ENCODE measurements at regions not wholly inside any gene's neighbourhood (a gene's known extent, or its start where the extent isn't known, plus 50 kb on each side); places are given as distances from the start of the nearest gene placed in this dataset.

DNA sequence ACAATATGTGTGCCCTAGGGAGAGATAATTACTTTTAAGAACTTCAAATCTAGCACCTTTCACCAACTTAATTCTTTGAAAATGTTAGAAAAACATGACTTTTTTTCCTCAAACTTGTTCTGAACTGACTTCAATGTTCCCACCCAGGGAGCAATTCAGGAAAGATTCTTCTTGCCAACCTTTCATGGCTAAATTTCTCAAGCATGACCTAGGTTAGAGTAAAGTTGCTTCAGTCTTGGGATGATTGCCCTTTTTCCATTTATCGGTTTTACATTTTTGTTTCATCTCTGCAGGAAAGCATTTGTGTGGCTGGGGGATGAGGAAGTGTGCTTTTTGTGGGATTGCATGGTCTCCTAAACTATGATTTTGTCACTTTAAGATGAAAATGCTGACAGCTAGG is 647.7 kb downstream of the LTN1 start:
- no peak for DNase-seq (ENCODE audit: low read depth)

DNA sequence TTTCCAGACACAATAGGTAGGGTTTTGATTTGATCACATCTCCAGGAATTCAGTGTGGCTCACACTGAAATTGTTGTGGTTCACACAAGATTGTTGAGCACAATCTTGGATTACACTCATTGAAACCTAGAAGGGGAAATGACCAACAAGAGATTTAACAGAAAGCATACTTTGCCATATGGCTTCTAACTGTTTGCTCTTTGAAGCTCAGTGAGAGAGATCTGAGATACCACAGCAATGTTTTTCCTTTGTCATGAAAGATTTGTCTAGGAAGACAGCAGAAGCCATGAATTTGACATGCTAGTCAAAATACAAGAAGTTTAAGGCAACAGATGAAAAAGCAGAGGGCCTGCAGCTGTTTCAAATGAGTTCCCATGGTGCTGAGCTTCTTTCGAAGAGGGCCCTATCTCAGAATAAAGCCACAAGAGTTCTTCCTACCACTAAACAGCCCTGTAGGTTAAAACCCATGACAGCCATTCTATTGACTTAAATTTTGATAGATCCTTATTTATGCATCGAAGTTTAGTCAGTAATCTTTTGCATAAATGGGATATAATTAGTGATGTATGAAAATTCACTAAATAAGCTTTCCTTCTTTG is 650.4 kb downstream of the LTN1 start:
- DNase-seq (ENCODE audit: low read depth), result no peak

DNA sequence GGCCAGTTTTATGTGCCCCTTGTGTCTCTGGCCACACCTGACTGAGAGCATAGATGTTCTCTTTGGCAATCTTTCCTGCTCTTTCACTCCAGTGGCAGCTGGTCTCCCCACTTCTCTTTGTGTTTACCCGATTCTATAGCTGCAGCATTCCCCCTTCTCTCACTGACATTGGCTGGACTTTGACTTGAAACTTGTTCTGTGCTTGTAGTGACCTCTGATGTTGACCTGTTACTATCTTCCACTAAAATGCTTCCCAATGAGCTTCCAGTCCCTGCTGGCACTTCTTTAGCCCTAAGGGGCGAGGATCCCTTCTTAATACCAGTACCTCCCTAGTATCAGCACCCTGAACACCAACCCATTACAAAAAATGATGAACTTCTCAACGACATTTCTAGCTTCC is 653.3 kb downstream of the LTN1 start:
- DNase-seq (ENCODE audit: low read depth), result no peak

DNA sequence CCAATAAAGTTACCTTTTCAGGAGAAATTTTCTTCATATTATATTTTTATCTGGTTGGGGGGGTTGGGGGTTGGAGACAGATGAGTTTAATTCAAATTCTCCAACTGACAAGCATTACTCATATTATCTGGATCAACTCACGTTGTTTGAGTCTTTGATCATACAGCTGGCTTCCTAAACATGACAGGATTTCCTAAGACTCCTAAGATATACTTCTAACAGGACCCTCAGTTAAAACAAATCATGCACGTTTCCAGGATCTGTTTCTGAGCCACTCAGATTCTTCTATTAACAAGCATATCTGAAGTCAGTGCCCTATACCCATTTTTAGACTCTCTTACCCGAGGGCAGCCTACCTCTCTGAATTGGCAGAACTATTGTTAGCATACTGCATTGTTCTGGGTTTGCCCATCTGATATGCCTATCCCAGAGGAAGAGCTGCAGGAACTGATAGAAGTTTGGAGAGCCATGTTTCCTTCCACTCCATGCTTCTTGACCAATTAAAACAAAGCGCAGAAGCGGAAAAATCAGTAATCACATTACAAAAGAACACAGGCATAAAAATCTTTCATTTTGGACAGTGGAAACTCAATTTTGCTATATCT is 653.9 kb downstream of the LTN1 start:
- DNase-seq (ENCODE audit: low read depth), result no peak

DNA sequence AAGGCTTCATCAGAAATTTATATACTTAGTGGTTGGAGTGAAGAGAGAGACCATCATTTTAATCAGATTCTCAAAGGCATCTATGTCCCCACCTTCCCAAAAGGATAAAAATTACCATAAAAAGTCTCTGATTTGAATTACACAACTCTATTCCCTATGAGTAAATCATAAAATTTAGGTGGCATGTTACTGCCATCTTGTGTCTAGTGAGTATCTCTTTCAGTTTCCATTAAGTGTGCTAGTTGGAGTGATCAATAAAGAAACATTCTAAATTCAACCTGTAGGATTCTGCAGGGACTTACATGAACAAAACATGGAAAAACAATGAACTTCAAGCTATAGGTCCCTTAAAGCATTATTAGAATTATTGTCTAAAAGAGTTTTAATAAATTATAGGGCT is 655.4 kb downstream of the LTN1 start:
- no peak for DNase-seq (ENCODE audit: low read depth)

DNA sequence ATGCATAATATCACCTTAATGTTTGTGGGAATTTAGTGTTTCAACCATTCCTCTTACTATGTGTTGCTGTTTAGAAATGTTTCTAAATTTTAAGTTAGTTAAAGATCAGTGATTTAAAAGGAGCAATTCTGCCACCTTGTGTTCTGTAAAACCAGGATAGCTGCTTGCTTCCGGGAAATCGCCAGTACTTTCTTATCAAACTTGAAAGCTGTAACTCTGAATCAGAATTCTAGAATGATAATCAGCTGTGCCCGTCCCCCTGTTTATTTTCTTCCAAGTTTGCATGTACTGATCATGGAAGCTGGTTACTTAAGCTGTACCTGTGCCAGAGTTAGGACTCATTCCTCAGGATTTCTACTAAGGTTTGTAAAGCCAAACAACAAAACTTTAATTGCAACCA is 656.4 kb downstream of the LTN1 start:
- DNase-seq (ENCODE audit: low read depth), result no peak

DNA sequence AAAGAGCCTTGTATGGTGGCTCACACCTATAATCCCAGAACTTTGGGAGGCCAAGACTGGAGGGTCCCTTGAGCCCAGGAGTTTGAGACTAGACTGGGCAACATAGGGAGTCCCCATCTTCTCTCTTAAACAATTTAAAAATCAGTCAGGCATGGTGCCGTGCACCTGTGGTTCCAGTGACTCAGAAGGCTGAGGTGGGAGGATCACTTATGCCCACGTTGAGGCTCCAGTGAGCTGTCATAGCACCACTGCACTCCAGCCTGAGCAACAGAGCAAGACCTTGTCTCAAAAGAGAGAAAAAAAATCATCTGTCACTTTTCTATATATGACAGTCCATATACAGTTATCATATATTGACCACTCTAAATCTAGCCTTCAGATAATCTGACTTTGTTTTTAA is 658.3 kb downstream of the LTN1 start:
- DNase-seq (ENCODE audit: low read depth), result no peak

DNA sequence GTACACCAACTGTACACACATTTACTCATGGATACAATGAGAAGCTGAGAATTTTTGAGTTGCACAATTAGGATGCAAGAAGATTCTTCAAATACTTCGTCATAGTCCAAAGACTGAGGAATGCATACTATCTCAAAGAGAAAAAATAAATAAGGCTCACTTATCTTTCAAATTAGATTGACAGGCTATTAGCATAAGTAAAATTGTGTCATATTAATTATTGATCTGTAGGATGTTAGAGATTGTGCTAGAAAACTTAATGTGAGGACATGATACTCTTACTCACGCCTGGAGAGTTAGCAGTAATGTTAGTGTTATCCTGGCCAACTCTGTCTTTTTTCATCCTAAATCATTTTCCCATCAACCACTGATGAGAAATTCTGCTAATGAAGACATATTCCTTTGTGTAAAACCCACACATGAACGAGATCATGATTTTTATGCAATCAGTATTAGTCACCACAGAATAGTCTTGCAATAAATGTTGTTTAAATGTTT is 659.0 kb downstream of the LTN1 start:
- no peak for DNase-seq (ENCODE audit: low read depth)

DNA sequence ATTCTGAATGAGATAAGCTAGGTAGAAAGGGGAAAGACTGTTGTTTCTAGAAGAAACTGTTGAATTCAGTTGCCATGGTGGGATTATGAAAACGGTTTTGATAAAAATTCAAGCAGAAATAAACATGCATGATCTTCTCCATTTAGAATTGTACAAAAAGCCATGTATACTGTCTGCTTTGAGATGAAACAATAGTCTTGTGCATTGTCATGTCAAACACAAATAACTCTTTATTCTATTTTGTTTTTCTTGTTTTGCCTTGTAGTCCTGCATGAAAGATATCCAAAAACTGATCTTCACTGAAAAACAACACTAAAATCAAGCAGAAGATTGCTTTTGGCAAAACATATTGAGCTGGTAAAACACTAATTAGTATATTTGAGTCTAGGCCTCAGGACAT is 659.9 kb downstream of the LTN1 start:
- no peak for DNase-seq (ENCODE audit: low read depth)

DNA sequence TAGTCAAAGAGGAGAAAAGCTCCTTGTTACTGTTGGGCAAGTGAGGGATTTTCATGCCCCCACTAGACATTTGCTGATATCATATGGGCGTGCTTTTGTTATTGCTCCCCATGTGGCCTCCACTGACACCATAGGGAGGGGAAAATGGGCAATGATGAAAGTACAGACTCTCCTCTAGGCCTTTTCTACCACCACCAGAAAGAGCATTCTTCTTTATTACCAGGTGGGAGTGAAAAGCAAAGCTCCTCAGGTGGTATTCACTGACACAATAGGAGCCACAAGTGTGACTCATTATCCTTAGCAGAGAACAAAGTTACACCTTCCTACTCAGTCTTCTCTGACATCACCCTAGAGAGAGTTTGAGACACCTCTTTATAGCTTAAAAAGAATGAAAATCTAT is 667.1 kb downstream of the LTN1 start:
- no peak for DNase-seq (ENCODE audit: low read depth)

DNA sequence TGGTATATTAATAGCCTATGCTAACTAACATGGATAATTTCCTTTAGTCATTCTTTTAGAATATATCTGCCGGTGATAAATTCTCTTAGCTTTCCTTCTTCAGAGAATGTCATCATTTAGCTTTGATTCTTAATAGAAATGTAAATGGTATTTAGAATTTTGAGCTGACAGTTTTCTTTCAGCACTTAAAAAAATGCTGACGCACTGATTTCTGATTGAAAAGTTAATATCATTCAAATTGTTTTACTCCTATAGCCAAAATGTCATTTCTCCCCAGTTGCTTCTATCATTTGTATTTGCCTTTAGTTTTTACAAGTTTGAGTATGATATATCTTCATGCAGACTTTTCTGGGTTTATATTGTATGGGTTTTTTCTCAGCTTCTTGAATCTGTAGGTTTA is 668.0 kb downstream of the LTN1 start:
- no peak for DNase-seq (ENCODE audit: low read depth)

DNA sequence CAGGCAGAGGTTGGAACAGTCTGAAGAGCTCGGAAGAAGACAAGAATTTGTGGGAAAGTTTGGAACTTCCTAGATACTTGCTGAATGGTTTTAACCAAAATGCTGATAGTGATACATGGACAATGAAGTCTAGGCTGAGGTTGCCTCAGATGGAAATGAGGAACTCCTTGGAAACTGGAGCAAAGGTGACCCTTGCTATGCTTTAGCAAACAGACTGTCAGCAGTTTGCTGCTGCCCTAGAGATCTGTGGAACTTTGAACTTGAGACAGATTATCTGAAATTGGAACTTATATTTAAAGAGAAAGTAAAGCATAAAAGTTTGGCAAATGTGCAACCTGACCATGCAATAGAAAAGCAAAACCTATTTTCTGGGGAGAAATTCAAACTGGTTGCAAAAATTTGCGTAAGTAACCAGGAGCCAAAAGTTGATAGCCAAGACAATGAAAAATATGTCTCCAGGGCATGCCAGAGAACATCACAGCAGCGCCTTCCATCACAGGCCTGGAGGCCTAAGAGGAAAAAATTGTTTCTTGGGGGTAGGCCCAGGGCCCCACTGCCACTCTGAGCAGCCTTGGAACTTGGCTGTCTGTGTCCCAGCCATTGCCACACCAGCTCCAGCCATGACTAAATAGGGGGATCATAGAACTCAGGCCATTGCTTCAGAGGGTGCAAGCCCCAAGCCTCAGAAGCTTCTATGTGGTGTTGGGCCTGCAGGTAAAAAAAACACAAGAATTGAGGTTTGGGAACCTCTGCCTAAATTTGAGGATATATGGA is 675.3 kb downstream of the LTN1 start:
- no peak for DNase-seq (ENCODE audit: low read depth)

DNA sequence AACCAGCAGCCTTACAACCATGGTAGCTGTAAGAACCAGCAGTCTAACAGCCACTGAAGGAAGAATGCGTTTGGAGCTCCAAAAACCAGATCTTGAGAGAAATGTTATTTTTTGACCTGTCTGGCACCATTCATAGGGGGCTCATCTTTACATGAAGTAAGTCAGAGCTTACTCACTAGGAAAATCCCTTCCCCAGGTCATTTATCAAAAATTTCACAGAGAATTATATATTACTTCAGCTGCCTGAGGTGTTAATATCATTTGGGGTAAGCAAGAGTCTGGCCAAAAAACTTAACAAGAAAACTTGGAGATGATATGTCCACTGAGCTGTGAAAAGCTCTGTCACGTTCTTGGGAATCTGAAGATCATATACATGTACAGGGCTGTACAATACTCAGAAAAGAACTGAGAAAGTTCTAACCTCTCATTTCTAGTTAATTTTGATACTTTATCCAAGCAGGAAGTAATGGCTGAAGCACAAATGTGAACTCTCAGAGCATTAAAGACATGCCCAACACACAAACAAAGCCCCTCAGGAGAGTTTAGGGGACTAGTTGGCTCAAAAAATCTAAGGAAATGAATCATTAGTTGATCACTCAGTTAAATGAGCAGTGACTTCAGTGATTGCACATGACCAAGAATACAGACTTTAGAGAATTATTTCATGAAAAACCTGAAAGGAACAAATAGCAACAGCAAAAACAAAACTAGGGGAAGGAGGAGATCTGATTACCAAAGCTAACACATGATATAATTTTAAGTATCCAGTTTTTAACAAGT is 681.1 kb downstream of the LTN1 start:
- DNase-seq (ENCODE audit: low read depth), result no peak

DNA sequence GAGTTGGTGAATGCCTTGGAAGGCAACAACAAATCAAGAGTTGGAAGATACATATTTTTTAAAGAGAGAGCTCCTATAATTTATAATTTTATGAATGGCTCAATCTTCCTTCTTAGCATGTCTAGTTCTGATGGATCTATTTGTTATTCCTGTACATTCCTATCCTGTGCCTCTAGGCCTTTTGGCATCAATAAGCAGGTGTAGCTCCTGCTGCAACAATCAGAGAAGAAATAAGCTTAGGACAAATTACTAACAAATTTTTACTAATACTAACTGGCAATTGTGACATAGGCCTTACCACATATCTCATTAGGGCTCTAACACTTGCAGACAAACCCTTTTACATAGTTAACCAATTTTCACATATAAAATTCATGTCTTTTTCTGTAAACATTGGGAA is 682.0 kb downstream of the LTN1 start:
- no peak for DNase-seq (ENCODE audit: low read depth)

DNA sequence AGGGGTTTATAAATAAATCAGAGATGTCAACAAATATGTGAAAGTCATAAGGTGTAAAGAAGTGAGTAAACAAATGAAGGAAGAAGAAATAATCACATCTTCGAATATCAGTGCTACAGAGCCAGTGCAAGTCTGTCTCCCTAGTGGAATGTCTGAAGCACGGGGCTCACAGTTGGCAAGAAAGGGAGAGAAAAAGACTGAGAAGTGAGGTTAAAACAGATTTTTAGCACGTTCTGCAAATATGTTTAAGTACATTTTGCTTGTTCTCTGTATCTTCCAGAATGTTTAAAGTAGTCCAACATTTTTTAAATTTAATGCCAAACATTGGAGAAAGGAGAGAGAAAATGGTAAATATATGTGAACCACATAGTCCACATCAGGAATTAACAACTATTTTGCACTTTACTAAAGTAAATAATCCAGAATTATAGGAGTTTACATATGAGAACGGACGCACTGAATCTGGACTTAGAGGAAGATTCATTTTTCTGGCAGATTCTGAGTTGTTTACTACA is 682.4 kb downstream of the LTN1 start:
- no peak for DNase-seq (ENCODE audit: low read depth)

DNA sequence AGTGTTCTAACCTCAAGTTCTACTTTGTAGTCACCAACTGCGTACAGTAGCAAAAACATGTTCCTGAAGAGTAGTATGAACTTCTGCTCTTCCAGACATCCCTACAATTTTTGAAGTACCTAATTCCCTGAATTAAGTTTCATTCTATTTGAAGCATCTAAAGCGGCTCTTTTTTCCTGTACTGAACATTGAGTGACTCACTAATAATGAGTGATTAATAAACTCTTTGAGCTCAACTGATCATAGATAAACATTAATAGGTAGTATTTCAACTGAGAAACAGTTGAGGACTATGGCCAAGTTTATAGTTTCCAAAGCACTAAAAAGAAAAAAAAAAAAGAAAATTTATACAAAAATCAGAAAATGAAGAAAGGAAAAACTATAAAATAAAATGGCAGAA is 683.1 kb downstream of the LTN1 start:
- no peak for DNase-seq (ENCODE audit: low read depth)

DNA sequence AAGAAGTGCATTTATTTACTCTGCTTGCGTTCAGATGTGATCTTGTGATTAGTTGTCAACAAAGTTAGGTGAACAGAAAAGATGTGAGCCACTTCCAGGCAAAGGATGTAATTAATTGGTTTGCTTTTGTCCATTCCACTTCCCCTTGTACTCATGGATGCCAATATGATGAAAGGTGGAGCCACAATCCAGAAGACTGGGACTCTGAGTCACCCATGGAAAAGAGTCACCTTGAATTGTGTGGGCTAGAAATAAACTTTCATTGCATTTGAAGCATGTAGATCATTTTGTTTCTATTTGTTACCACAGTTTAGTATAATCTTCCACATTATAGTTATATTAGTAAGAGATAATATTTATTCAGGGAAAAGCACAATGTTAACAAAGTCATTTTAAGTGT is 684.2 kb downstream of the LTN1 start:
- no peak for DNase-seq (ENCODE audit: low read depth)

DNA sequence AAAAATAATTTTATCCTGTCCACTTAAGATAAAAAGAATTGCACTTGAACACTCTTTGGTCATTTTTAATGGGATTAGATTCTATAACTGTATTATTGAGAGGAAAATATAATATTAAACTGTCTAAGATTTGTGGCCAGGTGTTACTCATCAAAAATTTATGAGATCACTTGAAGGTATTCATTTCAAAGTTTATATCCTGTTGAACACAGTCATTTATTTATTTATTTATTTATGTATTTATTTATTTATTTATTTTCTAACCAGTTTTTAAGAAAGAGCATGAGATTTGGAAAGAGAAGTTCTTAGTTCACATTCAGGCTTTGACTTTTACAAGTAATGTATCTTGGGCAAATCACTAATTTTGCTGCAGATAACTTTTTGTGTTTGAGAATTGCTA is 692.7 kb downstream of the LTN1 start:
- DNase-seq (ENCODE audit: low read depth), result no peak

DNA sequence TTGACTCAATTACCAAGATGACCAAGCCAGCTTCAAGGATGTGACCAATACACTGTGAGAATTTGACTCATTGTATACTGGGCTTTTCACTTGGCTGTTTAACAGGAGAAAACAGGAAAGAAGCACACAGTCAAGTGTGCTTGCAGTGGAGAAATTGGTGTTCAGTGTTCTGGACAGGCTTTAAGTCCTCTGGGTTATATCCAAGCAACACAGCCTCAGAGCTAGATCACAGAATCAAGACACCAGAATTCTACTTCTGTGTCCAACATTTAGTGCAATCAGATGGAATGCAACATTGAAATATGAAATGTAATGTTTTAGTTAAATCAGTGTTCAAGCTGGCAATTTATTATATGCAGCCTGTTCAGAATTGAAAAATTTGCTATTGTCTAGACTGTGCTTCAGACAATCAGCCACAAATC is 694.4 kb downstream of the LTN1 start:
- no peak for DNase-seq (ENCODE audit: low read depth)

DNA sequence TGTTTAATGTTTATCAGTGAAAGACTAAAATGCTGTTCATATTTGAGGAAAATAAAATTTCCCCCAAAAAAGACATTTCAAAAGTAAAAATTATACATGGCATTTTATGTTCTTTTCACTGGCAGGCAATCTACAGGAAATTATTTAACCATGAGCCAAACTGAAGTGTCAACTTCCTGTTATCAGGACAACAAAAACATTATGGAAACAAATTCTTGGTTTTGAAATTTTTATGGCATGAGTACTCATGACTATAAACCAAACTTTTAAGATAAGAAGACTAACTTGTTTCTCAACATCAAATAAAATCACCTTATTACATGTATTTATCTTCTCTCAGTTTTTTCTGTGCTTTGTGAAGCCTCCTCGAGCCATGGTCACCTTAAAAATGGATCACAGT is 698.6 kb downstream of the LTN1 start:
- no peak for DNase-seq (ENCODE audit: low read depth)

DNA sequence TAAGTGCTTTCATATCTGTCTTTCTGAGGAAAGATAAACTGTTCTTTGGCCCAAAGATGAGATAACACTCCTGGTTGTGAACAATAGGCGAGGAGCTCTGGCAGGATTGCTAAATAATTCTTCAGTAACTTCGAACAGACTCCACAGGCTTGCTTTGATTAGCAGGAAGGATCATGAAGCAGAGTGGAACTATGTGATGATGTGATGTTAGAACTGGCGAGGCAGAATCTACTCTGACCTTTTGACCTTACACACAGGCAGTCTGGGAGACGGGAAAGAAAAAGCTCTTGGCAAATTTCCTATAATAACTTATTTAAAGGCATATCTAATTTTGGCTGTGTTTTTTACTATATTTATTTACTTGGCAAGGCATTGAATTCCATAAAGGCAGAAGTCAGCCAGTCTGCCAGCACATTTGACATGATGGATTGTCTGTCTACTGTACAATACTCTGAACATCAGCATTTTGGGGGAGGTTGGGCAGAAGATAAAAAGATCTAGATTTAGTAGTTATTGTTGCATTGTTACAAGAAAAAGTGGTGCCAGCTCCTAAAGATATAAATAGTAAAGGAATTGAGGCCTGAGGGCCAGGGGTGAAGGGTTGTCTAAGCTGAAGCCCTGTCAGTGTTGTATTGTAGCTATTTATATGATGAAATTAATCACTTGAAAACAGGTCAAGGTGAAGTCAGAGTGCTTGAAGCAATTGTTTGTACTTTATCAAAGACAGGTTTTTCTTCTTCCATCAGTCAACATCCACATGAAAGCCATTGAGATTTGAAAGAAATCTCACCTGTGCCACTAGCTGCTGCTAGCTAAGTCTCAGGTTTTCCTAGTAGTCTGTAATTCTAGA is 708.8 kb downstream of the LTN1 start:
- DNase-seq (ENCODE audit: low read depth), result no peak

DNA sequence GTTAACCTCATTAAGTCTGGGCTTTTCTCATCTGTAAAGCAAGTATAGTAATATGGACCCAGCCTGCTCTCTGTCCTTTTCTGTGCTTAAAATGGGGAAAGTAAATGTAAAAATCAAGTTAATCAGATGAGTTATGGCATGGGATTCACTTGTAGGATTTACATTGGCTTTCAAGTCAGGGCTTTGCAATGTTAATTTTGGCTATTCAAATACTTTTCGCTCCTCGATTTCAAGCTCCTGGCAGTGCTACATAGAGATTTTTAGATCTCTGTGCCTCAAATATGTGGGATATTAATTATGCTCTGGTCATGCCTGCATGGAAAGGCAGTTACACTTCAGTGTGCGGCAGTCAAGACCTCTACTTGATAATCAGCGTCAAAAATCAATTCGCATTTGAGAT is 709.8 kb downstream of the LTN1 start:
- DNase-seq (ENCODE audit: low read depth), result no peak

Measured in activated T-helper 1 cell treated with Interleukin-2 at 50 U/mL for 16 hours (primary cell).